HepG2 (cell line): ENCODE measurements at regions not wholly inside any gene's neighbourhood (a gene's known extent, or its start where the extent isn't known, plus 50 kb on each side); places are given as distances from the start of the nearest gene placed in this dataset.

Source experiments
- ATAC-seq: fragments of 200-7000 bp; cut with Tn5 transposase; 3 replicates; pipeline ENCODE4 v1.9.1; 2020; ENCODE audit warnings: mild to moderate bottlenecking, moderate library complexity
- BruUV-seq: library from RNA; stranded (reverse); fragments of 400-500 nt; replicated peaks from 2 replicates; lab custom pipeline; 2021; lab: Mats Ljungman, UMichigan
- CTCF ChIA-PET: fragments of 300-600 bp; formaldehyde crosslinking; extraction: SDS; loops from one replicate; lab custom pipeline; 2021; ENCODE audit warnings: low total read pairs, inconsistent platforms, low intra/inter-chr PET ratio; lab: Yijun Ruan, JAX
- POLR2A ChIA-PET: fragments of 350-600 bp; sonication (Branson Sonifier 250); formaldehyde crosslinking; loops from one replicate; lab custom pipeline; 2020; ENCODE audit warnings: antibody characterized with exemption, inconsistent platforms; lab: Yijun Ruan, JAX
- DNase-seq: peaks from one replicate; pipeline ENCODE4 v3.0.0-alpha.2; 2015; ENCODE audit warnings: low spot score
- FAIRE-seq: peaks from 3 replicates; lab custom pipeline; 2011; peaks lifted over from hg19 to GRCh38; lab: Jason Lieb, UNC
- H2AFZ ChIP-seq: one replicate; pipeline ENCODE4 v1.6.1; 2011; ENCODE audit warnings: low read length, inconsistent platforms
- H3K27ac ChIP-seq: fragments of 300-600 bp; 3 replicates; pipeline ENCODE4 v1.8.0; 2011; ENCODE audit warnings: mixed run types, mild to moderate bottlenecking, mixed read lengths, low read length, inconsistent platforms; ENCODE audit not compliant: insufficient read depth; ENCODE audit errors: extremely low read length
- H3K27me3 ChIP-seq, 2 experiments: fragments of 200-600 bp in 1 of 2; 2 replicates in 1 of 2; 3 replicates in 1 of 2; pipeline versions ENCODE4 v1.6.0 to v1.8.0; 2011; ENCODE audit warnings: low read length in 2 of 2, mild to moderate bottlenecking in 2 of 2, moderate library complexity in 2 of 2, inconsistent platforms in 1 of 2; ENCODE audit not compliant: insufficient read depth in 2 of 2, control insufficient read depth in 1 of 2
- H3K36me3 ChIP-seq, 2 experiments: fragments of 200-600 bp in 1 of 2; replicated peaks in 1 of 2; 2 replicates in 1 of 2; 3 replicates in 1 of 2; pipeline versions ENCODE4 v1.5.1 to v1.8.0; 2011; ENCODE audit warnings: low read length in 2 of 2, inconsistent platforms in 1 of 2; ENCODE audit not compliant: insufficient read depth in 2 of 2, control insufficient read depth in 1 of 2
- H3K4me1 ChIP-seq: 2 replicates; pipeline ENCODE4 v1.5.1; 2012; ENCODE audit warnings: low read length, inconsistent platforms; ENCODE audit not compliant: insufficient read depth
- H3K4me2 ChIP-seq: 2 replicates; pipeline ENCODE4 v1.6.0; 2011; ENCODE audit warnings: low read depth, low read length, inconsistent platforms
- H3K4me3 ChIP-seq, 3 experiments: fragments of 200-600 bp in 1 of 3; sonication (generic), shearing (Covaris generic) in 1 of 3; replicated peaks in 1 of 3; 2 replicates each; pipeline ENCODE4 v1.5.1; 2011 to 2016; ENCODE audit warnings: low read length in 3 of 3, inconsistent platforms in 2 of 3, low read depth in 2 of 3, mild to moderate bottlenecking in 2 of 3, control low read depth in 1 of 3, mixed read lengths in 1 of 3; ENCODE audit not compliant: insufficient read depth in 1 of 3
- H3K79me2 ChIP-seq: one replicate; pipeline ENCODE4 v1.6.1; 2011; ENCODE audit warnings: low read length, inconsistent platforms; ENCODE audit not compliant: insufficient read depth
- H3K9ac ChIP-seq: 2 replicates; pipeline ENCODE4 v1.6.0; 2011; ENCODE audit warnings: mild to moderate bottlenecking, low read depth, low read length, inconsistent platforms; ENCODE audit not compliant: insufficient read depth
- H3K9me3 ChIP-seq: 2 replicates; pipeline ENCODE4 v1.5.1; 2012; ENCODE audit warnings: mild to moderate bottlenecking, low read length
- H4K20me1 ChIP-seq: 2 replicates; pipeline ENCODE4 v1.6.0; 2011; ENCODE audit warnings: inconsistent platforms, mild to moderate bottlenecking, low read length, moderate library complexity; ENCODE audit not compliant: insufficient read depth
- ELK4 ChIP-seq: sonication (generic); formaldehyde crosslinking; IDR thresholded peaks from 2 replicates; pipeline ENCODE4 v1.9.0; 2021; ENCODE audit warnings: missing genetic modification reagents, borderline replicate concordance
- GMEB2 ChIP-seq: IDR thresholded peaks from 2 replicates; pipeline ENCODE4 v1.6.1; 2016; ENCODE audit warnings: missing biosample characterization, missing genetic modification reagents, low read depth
- HNF1B ChIP-seq: sonication (generic); formaldehyde crosslinking; IDR thresholded peaks from 2 replicates; pipeline ENCODE4 v1.5.1; 2020; ENCODE audit warnings: mild to moderate bottlenecking, moderate library complexity, missing genetic modification reagents
- IKZF4 ChIP-seq: sonication (generic); formaldehyde crosslinking; IDR thresholded peaks from 2 replicates; pipeline ENCODE4 v1.5.1; 2020; ENCODE audit warnings: borderline replicate concordance, mild to moderate bottlenecking, low read depth, missing genetic modification reagents; ENCODE audit errors: not compliant biosample characterization
- KLF11 ChIP-seq: IDR thresholded peaks from 2 replicates; pipeline ENCODE4 v1.6.1; 2016; ENCODE audit warnings: missing compliant biosample characterization
- ZMYM3 ChIP-seq: sonication (generic); formaldehyde crosslinking; IDR thresholded peaks from 2 replicates; pipeline ENCODE4 v1.5.1; 2020; ENCODE audit warnings: mild to moderate bottlenecking, missing genetic modification reagents
- ZNF205 ChIP-seq: IDR thresholded peaks from 2 replicates; pipeline ENCODE4 v1.6.1; 2018; ENCODE audit warnings: missing biosample characterization, missing genetic modification reagents
- ZNF225 ChIP-seq: sonication (generic); formaldehyde crosslinking; IDR thresholded peaks from 2 replicates; pipeline ENCODE4 v1.4.0; 2020; ENCODE audit warnings: mild to moderate bottlenecking, missing genetic modification reagents
- ZNF350 ChIP-seq: sonication (generic); formaldehyde crosslinking; IDR thresholded peaks from 2 replicates; pipeline ENCODE4 v1.4.0; 2020; ENCODE audit warnings: mild to moderate bottlenecking, low read depth, missing genetic modification reagents, borderline replicate concordance
- ZNF749 ChIP-seq: sonication (generic); formaldehyde crosslinking; IDR thresholded peaks from 2 replicates; pipeline ENCODE4 v1.8.0; 2022; ENCODE audit warnings: mild to moderate bottlenecking, missing genetic modification reagents, moderate library complexity, borderline replicate concordance
- WGBS: methylation state at CpG from one replicate; pipeline ENCODE4 v1.1.6; 2017; ENCODE audit warnings: low lambda C conversion rate; 5-methylcytosine and 5-hydroxymethylcytosine counted together
- in situ Hi-C: cut with HindIII; loops from 2 replicates; pipeline ENCODE4 v1.10.0; 2017; ENCODE audit warnings: low pct_unique_long_range_greater_than_20kb; ENCODE audit not compliant: extremely low pct_ligation_motif_present
- intact Hi-C: fragments of 100-400 bp; cut with micrococcal nuclease; formaldehyde crosslinking; loops from one replicate; pipeline ENCODE4 v1.10.0; 2022; ENCODE audit not compliant: unreplicated experiment

- H3K9me3 ChIP-seq: peaks cover 91% of the 10 kb centered on the region
- H3K9ac ChIP-seq: no peak overlapping the region
- ATAC-seq (no peak), DNase-seq (no peak), FAIRE-seq (no peak)
- H3K27ac ChIP-seq: no peak overlapping the region
- POLR2A ChIA-PET: no interaction called here
- no peak overlapping the region for H2AFZ ChIP-seq
- H3K4me1 ChIP-seq: no peaks in the 10 kb centered on the region
- H3K4me2 ChIP-seq: no peak overlapping the region
- 71% methylated on average over 9 of the region's 9 CpGs for WGBS
- H3K79me2 ChIP-seq: no peaks in the 10 kb centered on the region
- BruUV-seq: no TSS peak
- CTCF ChIA-PET: no interaction called here
- TF ChIP-seq ZNF225 (CRISPR knock-in tag) (no peak), ELK4 (no peak), ZMYM3 (CRISPR knock-in tag) (no peak), ZNF350 (CRISPR knock-in tag) (no peak), IKZF4 (CRISPR knock-in tag) (no peak), GMEB2 (CRISPR knock-in tag) (no peak), ZNF749 (no peak), ZNF205 (CRISPR knock-in tag) (no peak), HNF1B (no peak), KLF11 (CRISPR knock-in tag) (no peak)
- H3K36me3 ChIP-seq: no peaks in the 10 kb centered on the region
- no peak overlapping the region for H3K4me3 ChIP-seq
- H4K20me1 ChIP-seq: no peaks in the 10 kb centered on the region
- in situ Hi-C loops: loop anchor here (25.0 kb wide), 1 partner anchor 434 kb away; no protein-coding TSS in a partner anchor
- no peaks in the 10 kb centered on the region for H3K27me3 ChIP-seq
- intact Hi-C loops: loop anchor here (10.0 kb wide), 1 partner anchor 329 kb away; no protein-coding TSS in a partner anchor
Observed at GRCh38 chr19:28453420-28453819, 759.5 kb downstream of the UQCRFS1 start.
